ENCODE measurements at regions not wholly inside any gene's neighbourhood (a gene's known extent, or its start where the extent isn't known, plus 50 kb on each side); places are given as distances from the start of the nearest gene placed in this dataset.

DNA sequence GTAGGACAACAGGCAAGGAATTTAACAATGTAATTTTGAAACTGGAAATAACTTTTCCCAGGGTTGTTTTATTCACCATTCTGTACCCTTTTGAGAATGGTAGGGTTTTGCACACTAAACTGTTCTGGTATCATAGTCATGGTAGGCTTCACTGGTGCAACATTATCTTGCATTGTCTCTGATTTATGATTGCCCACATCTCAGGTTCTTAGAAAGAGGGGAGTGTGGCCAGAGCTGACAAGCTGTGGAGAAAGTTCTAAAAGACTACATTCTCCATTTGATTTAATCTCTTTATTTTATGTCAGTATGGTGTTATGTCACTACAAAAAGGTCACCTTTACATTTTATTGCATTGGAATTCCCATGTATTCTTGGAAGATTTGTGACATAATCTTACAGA is 447.3 kb downstream of the GRIA2 start:
- DNase-seq, result no peak
- Histone ChIP-seq H3K9me3 (no peaks in the 10 kb centered on the region), H3K4me3 (no peak overlapping the region), H3K27me3 (no peaks in the 10 kb centered on the region), H3K36me3 (no peaks in the 10 kb centered on the region), H3K4me1 (peaks cover 0 to 3% (median 0%) of the 10 kb centered on the region in 4 donors), H3K27ac (no peak overlapping the region)
- intact Hi-C loops (cut with DNase I), result no loop called here
- TF ChIP-seq, protein P1, sequence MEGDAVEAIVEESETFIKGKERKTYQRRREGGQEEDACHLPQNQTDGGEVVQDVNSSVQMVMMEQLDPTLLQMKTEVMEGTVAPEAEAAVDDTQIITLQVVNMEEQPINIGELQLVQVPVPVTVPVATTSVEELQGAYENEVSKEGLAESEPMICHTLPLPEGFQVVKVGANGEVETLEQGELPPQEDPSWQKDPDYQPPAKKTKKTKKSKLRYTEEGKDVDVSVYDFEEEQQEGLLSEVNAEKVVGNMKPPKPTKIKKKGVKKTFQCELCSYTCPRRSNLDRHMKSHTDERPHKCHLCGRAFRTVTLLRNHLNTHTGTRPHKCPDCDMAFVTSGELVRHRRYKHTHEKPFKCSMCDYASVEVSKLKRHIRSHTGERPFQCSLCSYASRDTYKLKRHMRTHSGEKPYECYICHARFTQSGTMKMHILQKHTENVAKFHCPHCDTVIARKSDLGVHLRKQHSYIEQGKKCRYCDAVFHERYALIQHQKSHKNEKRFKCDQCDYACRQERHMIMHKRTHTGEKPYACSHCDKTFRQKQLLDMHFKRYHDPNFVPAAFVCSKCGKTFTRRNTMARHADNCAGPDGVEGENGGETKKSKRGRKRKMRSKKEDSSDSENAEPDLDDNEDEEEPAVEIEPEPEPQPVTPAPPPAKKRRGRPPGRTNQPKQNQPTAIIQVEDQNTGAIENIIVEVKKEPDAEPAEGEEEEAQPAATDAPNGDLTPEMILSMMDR (IDR thresholded peaks at IDR 0.05), result no peak
- no peak for TF ChIP-seq EP300 (IDR thresholded peaks at IDR 0.05)
- no peak for TF ChIP-seq POLR2AphosphoS5 (IDR thresholded peaks at IDR 0.05)
- no peak for TF ChIP-seq POLR2A (IDR thresholded peaks at IDR 0.05)

DNA sequence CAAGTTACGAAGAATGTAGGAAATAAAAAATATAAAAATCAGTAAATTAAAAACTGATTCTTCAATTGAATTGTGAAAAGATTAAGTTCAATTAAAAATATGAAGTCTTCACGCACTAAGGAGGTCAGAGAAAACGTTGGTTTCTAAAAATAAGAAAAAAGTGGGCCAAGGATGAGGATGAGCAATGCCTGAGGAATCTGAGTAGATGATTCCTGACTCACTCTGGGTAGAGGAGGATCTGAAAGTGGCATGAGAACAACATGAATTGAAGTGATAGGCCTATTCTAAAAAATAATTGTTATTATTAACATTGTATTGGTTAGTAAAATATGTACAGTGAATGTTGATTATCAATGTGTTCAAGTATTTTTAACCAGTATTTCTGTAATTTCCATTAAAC is 444.2 kb downstream of the GRIA2 start:
- TF ChIP-seq EP300 (IDR thresholded peaks at IDR 0.05) (no peak), POLR2AphosphoS5 (IDR thresholded peaks at IDR 0.05) (no peak), POLR2A (IDR thresholded peaks at IDR 0.05) (no peak)
- TF ChIP-seq, protein P1 (IDR thresholded peaks at IDR 0.05), result no peak
- Histone ChIP-seq H3K4me1 (peaks cover 0 to 3% (median 0%) of the 10 kb centered on the region in 4 donors), H3K4me3 (no peak overlapping the region), H3K9me3 (no peaks in the 10 kb centered on the region), H3K27me3 (no peaks in the 10 kb centered on the region), H3K27ac (no peak overlapping the region), H3K36me3 (no peaks in the 10 kb centered on the region)
- 62 to 75% methylated on average over 3 of the region's 3 CpGs for WGBS, 2 donors
- no peak for DNase-seq
- intact Hi-C loops (cut with DNase I), result no loop called here

DNA sequence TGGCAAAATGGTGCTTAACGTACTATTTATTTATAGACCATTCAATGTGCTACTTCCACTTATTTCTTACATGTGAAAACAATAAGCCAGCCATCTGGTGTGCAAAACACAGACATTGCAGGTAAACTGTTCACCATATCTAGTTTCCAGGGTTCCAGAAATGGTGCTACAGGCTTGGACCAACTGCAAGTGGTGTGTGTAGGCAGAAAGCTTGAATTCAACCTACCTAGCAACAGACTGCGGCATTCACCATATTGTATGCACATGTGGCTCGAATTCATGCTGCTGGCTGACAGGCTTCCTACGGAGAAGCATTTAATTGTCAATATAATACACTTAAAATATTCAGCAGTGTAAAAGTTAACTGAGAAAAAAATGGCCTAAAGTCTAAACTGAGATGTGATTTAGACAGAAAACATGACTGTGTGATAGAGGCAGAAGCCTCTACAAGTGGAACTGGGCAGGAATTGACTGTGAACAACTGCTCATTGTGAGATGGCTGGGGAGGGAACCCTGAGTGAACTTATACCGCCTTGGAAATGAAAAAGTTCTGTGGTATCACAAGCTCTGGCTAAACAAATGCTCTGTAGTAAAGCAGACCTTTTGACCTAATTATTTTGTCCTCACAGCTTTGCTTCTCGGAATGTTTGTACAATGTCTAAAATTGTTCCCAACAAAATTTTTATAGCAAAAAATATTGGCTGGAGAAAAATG is 434.7 kb downstream of the GRIA2 start:
- 69 to 73% methylated on average over 6 of the region's 6 CpGs for WGBS, 2 donors

GRCh38 chr4:157643257-157643656 is 422.7 kb downstream of the GRIA2 start:
- Histone ChIP-seq H3K36me3 (no peaks in the 10 kb centered on the region), H3K9me3 (peaks cover 0 to 2% (median 0%) of the 10 kb centered on the region in 4 donors), H3K27me3 (no peaks in the 10 kb centered on the region), H3K4me3 (no peak overlapping the region), H3K4me1 (peaks cover 0 to 7% (median 3%) of the 10 kb centered on the region in 4 donors), H3K27ac (no peak overlapping the region)
- no peak for DNase-seq
- intact Hi-C loops (cut with DNase I), result no loop called here
- no peak for TF ChIP-seq EP300 (IDR thresholded peaks at IDR 0.05)
- TF ChIP-seq, protein P1 (IDR thresholded peaks at IDR 0.05), result no peak
- TF ChIP-seq POLR2A (IDR thresholded peaks at IDR 0.05), result no peak
- no peak for TF ChIP-seq POLR2AphosphoS5 (IDR thresholded peaks at IDR 0.05)

More for the DNA sequence above, 434.7 kb downstream of the GRIA2 start:
- DNase-seq, result no peak
- Histone ChIP-seq H3K36me3 (no peaks in the 10 kb centered on the region), H3K9me3 (no peaks in the 10 kb centered on the region), H3K27ac (no peak overlapping the region), H3K27me3 (no peaks in the 10 kb centered on the region), H3K4me1 (no peaks in the 10 kb centered on the region), H3K4me3 (no peak overlapping the region)
- intact Hi-C loops (cut with DNase I), result no loop called here
- no peak for TF ChIP-seq EP300 (IDR thresholded peaks at IDR 0.05)
- TF ChIP-seq, protein P1 (IDR thresholded peaks at IDR 0.05), result no peak

DNA sequence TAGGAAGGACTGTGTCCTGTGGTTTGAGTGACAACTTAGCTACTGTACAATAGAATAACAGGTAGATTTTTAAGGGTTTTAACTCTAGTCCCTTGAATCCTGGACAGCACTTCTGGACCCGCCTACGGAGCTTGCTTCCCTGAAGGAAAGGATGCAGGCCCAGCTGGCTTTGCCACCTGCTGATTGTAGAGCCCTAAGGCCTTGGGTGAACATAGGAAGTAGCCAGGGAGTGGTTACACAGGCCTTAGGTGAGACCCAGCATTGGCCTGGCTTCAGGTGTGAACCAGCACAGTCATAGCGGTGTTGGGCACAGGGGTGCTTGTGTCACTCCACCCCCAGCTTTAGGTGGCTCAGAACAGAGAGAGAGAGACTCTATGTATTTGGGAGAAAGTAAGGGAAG is 413.5 kb downstream of the GRIA2 start:
- intact Hi-C loops (cut with DNase I), result no loop called here
- no peak overlapping the region for H3K27ac ChIP-seq
- H3K4me1 ChIP-seq, result no peaks in the 10 kb centered on the region
- no peaks in the 10 kb centered on the region for H3K27me3 ChIP-seq
- H3K4me3 ChIP-seq, result no peak overlapping the region
- no peak for DNase-seq
- TF ChIP-seq EP300 (IDR thresholded peaks at IDR 0.05), result no peak
- no peak for TF ChIP-seq POLR2AphosphoS5 (IDR thresholded peaks at IDR 0.05)
- TF ChIP-seq, protein P1 (IDR thresholded peaks at IDR 0.05), result no peak
- no peak for TF ChIP-seq POLR2A (IDR thresholded peaks at IDR 0.05)
- H3K9me3 ChIP-seq, result peaks cover 0 to 2% (median 0%) of the 10 kb centered on the region in 4 donors
- no peaks in the 10 kb centered on the region for H3K36me3 ChIP-seq
- WGBS, 2 donors, result 95 to 96% methylated on average over 3 of the region's 3 CpGs

All from sigmoid colon (tissue), 6 donors.